Lower leg skin (tissue), 3 donors: ENCODE measurements at regions not wholly inside any gene's neighbourhood (a gene's known extent, or its start where the extent isn't known, plus 50 kb on each side); places are given as distances from the start of the nearest gene placed in this dataset.

Experiments used
- CTCF ChIP-seq, 3 donors: fragments of 450-650 bp; IDR thresholded peaks; one replicate each; pipeline ENCODE4 v1.5.1; 2016; ENCODE audit warnings: antibody characterized with exemption in 3 of 3, mild to moderate bottlenecking in 3 of 3, moderate library complexity in 2 of 3
- POLR2A ChIP-seq, 2 donors: fragments of 450-650 bp; IDR thresholded peaks; one replicate each; pipeline ENCODE4 v1.6.1; 2016 to 2017; ENCODE audit warnings: antibody characterized with exemption in 2 of 2, mild to moderate bottlenecking in 1 of 2, moderate library complexity in 1 of 2

GRCh38 chr15:62712455-62712839 lies 330.1 kb upstream of the TPM1 start:
- TF ChIP-seq CTCF (IDR thresholded peaks at IDR 0.05) (no peak), POLR2A (IDR thresholded peaks at IDR 0.05) (no peak)
